ENCODE measurements at regions not wholly inside any gene's neighbourhood (a gene's known extent, or its start where the extent isn't known, plus 50 kb on each side); places are given as distances from the start of the nearest gene placed in this dataset.

GRCh38 chr16:56136256-56136655 is 55.0 kb upstream of the GNAO1 start:
- TF ChIP-seq USF2 (CRISPR knock-in tag; IDR thresholded peaks at IDR 0.05) (no peak), FOXP1 (CRISPR knock-in tag; IDR thresholded peaks at IDR 0.05; ENCODE audit: borderline replicate concordance) (no peak), ZNF512 (CRISPR knock-in tag; IDR thresholded peaks at IDR 0.05; ENCODE audit: borderline replicate concordance) (no peak), NFATC4 (CRISPR knock-in tag; IDR thresholded peaks at IDR 0.05) (no peak)
- no peak for DNase-seq (ENCODE audit: low spot score)
- Mint-ChIP-seq H3K36me3 (no peaks in the 10 kb centered on the region), H3K4me3 (no peak overlapping the region), H3K4me1 (no peaks in the 10 kb centered on the region), H3K27ac (no peak overlapping the region), H3K27me3 (ENCODE audit: low read depth) (peaks cover 6% of the 10 kb centered on the region; the same call in 1 of the 2 replicates), H3K9me3 (peaks cover 2% of the 10 kb centered on the region; the same call in 1 of the 2 replicates)
- POLR2A ChIA-PET: no interaction called here
- CTCF ChIA-PET: no interaction called here
- ATAC-seq: no peak

- no peaks in the 10 kb centered on the region for H3K4me1 Mint-ChIP-seq
- H3K27ac Mint-ChIP-seq: no peak overlapping the region
- H3K4me3 Mint-ChIP-seq: no peak overlapping the region
- POLR2A ChIA-PET: no interaction called here
- CTCF ChIA-PET: interaction anchor here (0.8 kb wide), 1 partner anchor 574 kb away, joined by 3 read pairs; no protein-coding TSS in a partner anchor
- no peak for DNase-seq (ENCODE audit: low spot score)
- H3K27me3 Mint-ChIP-seq (ENCODE audit: low read depth): peaks cover 6% of the 10 kb centered on the region; the same call in 1 of the 2 replicates
- no peak for ATAC-seq
- H3K9me3 Mint-ChIP-seq: no peaks in the 10 kb centered on the region
- H3K36me3 Mint-ChIP-seq: no peaks in the 10 kb centered on the region
- TF ChIP-seq ZNF532 (CRISPR knock-in tag; IDR thresholded peaks at IDR 0.05; ENCODE audit: borderline replicate concordance) (no peak), PRRX2 (CRISPR knock-in tag; IDR thresholded peaks at IDR 0.05) (no peak), CREB1 (CRISPR knock-in tag; IDR thresholded peaks at IDR 0.05) (no peak), ZNF416 (CRISPR knock-in tag; IDR thresholded peaks at IDR 0.05) (no peak), HMGXB4 (CRISPR knock-in tag; IDR thresholded peaks at IDR 0.05) (no peak), NR1H2 (CRISPR knock-in tag; IDR thresholded peaks at IDR 0.05) (no peak), ZNF396 (CRISPR knock-in tag; IDR thresholded peaks at IDR 0.05; ENCODE audit: borderline replicate concordance) (no peak), ATF3 (CRISPR knock-in tag; conservative IDR thresholded peaks at IDR 0.05) (no peak), SP1 (CRISPR knock-in tag; conservative IDR thresholded peaks at IDR 0.05) (no peak), GRHL2 (CRISPR knock-in tag; IDR thresholded peaks at IDR 0.05; ENCODE audit: insufficient replicate concordance, severe bottlenecking) (no peak), ZNF423 (CRISPR knock-in tag; IDR thresholded peaks at IDR 0.05) (no peak), MLX (CRISPR knock-in tag; IDR thresholded peaks at IDR 0.05) (no peak), HMGA2 (CRISPR knock-in tag; IDR thresholded peaks at IDR 0.05) (no peak), RORB (CRISPR knock-in tag; IDR thresholded peaks at IDR 0.05) (no peak), ZNF281 (CRISPR knock-in tag; IDR thresholded peaks at IDR 0.05) (no peak), ATF1 (CRISPR knock-in tag; IDR thresholded peaks at IDR 0.05) (no peak), GABPB1 (CRISPR knock-in tag; IDR thresholded peaks at IDR 0.05) (no peak), FOXP4 (CRISPR knock-in tag; IDR thresholded peaks at IDR 0.05) (no peak)
These were observed 56.5 kb upstream of the GNAO1 start for GRCh38 chr16:56134790-56135189.
